ENCODE measurements at regions not wholly inside any gene's neighbourhood (a gene's known extent, or its start where the extent isn't known, plus 50 kb on each side); places are given as distances from the start of the nearest gene placed in this dataset.

DNA sequence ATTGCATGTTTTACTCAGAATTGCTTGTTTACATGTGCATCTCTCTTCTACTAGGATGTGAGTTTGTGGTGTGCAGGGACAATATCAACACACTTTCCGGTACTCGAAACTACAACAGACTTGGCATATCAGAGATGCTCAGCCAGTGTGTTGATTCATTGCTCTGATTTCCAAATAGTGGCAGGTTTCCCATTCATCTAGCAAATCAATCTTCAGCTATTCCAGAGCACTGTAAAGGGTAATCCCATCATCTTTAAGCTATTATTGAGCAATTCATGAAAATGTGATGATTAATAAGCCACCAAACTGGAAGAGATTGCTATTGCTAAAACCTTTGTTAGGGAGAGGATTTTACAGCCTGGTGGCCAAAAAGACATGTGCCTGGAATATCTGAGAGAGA, 574.2 kb upstream of the CPEB2 start:
- TF ChIP-seq POLR2A (IDR thresholded peaks at IDR 0.05): no peak
- TF ChIP-seq, protein P1, sequence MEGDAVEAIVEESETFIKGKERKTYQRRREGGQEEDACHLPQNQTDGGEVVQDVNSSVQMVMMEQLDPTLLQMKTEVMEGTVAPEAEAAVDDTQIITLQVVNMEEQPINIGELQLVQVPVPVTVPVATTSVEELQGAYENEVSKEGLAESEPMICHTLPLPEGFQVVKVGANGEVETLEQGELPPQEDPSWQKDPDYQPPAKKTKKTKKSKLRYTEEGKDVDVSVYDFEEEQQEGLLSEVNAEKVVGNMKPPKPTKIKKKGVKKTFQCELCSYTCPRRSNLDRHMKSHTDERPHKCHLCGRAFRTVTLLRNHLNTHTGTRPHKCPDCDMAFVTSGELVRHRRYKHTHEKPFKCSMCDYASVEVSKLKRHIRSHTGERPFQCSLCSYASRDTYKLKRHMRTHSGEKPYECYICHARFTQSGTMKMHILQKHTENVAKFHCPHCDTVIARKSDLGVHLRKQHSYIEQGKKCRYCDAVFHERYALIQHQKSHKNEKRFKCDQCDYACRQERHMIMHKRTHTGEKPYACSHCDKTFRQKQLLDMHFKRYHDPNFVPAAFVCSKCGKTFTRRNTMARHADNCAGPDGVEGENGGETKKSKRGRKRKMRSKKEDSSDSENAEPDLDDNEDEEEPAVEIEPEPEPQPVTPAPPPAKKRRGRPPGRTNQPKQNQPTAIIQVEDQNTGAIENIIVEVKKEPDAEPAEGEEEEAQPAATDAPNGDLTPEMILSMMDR (IDR thresholded peaks at IDR 0.05): no peak
